NCI-H1694 (cell line): ENCODE measurements at regions not wholly inside any gene's neighbourhood (a gene's known extent, or its start where the extent isn't known, plus 50 kb on each side); places are given as distances from the start of the nearest gene placed in this dataset.
A peak's percentile ranks its signal among the peaks of the same experiment; 100 is the strongest.
"Not testable (repeated sequence)": the region's sequence is repeated elsewhere in the genome, so short reads cannot be mapped to it uniquely, and the experiment has no call there.

ENCODE experiments used
- DNase-seq: peaks from one replicate; lab custom pipeline; 2025; lab: John Stamatoyannopoulos, UW

DNA sequence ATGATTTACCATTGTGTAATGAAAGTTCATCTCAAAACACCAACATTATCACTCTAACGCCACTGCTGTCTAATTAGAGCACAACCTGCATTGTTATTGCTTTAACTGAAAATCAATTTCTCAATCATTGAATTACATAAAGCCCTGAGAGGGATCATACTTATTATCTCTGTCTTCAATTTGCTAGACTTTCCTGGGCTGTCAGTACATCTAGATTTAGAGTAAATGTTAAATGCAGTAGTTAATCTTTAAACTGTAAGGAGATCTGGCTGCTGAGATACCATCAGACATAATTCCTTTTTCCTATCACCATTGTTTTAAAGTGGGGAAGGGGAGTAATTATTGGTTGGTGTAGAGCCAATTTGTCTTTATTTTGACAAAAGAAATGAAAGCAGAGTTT, 1995.1 kb downstream of the MRPL39 start:
- no peak for DNase-seq

- no peak for DNase-seq
These were observed 1999.4 kb downstream of the MRPL39 start for GRCh38 chr21:23607782-23608431.

GRCh38 chr21:23601549-23601948, 2005.7 kb downstream of the MRPL39 start:
- no peak for DNase-seq

DNA sequence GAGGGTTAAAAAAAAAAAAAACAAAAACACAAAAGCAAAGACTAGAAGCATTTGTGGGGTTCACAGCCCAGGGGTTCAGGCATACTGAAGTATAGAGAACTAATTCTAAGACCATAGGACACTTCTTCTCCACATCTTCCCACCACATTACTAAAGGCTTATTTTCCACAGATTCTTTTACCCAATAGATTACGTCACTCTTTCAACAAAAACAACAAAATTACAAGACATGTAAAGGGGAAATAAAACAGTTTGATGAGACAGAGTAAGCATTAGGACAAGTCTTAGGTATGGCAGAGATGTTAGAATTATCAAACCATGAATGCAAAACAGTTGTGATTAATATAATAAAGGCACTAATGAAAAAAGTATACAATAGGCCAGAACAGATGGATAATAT, 2013.7 kb downstream of the MRPL39 start:
- DNase-seq = no peak

- no peak for DNase-seq
These were observed 2021.9 kb downstream of the MRPL39 start for GRCh38 chr21:23585419-23585818.

DNA sequence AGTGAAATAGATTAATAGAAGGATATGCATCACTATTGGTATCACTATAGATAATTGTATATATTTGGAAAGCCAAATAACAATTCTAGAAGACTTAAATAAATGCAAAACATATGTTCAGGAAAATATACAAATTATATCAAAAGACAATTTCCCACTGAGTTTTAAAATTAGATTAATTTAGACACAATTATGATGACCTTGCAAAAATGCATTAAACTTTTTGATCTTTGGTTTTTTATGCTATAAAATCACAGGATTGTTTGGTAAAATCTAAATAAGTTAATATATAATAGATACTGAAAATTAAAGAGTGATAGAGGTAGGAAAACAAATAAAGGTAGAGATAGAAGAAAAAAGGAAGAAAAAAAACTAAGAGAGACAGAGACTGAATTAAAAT, 2027.7 kb downstream of the MRPL39 start:
- DNase-seq = no peak

DNA sequence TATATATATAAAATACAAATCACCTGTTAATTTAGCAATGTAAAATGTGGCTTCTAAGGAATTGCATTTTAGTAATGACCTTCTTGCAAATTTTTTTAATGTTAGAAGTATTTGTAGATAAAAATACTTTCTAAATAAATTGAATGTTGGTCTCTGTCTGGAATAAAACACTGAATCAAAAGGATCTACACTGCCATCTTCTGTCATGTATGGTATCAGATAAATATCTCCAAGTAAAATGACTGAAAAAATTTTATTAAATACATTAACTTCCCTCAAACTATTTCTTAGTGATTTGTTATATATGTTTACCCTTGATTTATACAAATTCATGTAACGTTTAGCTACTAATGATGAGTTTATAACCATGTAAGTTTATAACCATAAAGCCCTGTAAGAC, 2029.3 kb downstream of the MRPL39 start:
- DNase-seq = peak; percentile 23

DNA sequence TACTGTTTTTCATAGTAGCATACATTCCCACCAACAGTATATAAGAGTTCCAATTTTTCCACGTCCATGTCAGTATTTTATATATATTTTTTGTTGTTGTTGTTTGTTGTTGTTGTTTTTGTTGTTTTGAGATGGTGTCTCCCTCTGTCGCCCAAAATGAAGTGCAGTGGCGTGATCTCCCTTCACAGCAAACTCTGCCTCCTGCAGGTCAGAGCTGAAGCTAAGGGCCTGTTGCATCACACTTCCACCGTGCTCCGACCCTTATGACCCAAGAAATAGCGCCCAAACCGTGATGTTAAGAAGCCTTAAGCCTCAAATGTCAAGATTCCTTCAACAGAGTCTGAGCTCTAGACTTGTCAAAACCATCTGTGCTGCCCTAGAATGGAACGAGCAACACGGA, 2032.3 kb downstream of the MRPL39 start:
- no peak for DNase-seq

GRCh38 chr21:23548924-23549323, 2058.4 kb downstream of the MRPL39 start:
- not testable (repeated sequence) for DNase-seq

- no peak for DNase-seq
These were observed 2063.9 kb downstream of the MRPL39 start for GRCh38 chr21:23543333-23543732.

GRCh38 chr21:23542097-23542496, 2065.2 kb downstream of the MRPL39 start:
- no peak for DNase-seq

DNA sequence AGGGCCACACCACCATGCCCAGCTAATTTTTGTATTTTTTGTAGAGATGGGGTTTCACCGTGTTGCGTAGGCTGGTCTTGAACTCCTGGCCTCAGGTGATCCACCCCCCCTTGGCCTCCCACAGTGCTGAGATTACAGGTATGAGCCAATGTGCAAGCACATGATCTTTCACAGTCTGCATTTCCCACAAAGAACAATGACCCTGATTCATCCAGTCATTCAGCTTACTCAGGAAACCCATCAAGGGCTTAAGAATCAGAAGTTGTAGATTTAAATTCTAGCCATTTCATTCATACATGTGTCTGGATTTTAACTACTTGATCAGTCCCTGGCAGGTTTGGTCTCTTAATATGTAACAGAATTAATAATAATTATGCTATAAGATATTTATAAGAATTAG, 2065.7 kb downstream of the MRPL39 start:
- no peak for DNase-seq

GRCh38 chr21:23534850-23535249, 2072.4 kb downstream of the MRPL39 start:
- peak; percentile 12 for DNase-seq

DNA sequence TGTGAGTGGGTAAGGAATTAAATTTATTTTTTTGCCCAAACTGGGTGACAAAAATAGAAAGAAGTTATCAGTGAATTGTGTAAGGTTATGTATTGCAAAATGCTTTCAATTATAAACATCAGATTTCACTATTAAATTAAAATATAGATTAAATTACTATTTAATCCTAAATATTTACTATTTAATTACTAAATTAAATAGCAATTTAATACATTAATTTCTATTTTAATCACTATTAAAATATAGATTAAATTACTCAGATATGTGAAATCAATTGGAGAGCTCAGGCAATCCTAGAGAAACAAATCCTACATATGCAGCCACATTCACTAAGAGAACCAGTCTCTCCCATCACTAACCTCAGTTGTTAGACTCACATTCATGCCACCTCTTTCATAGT, 2075.8 kb downstream of the MRPL39 start:
- DNase-seq = no peak

DNA sequence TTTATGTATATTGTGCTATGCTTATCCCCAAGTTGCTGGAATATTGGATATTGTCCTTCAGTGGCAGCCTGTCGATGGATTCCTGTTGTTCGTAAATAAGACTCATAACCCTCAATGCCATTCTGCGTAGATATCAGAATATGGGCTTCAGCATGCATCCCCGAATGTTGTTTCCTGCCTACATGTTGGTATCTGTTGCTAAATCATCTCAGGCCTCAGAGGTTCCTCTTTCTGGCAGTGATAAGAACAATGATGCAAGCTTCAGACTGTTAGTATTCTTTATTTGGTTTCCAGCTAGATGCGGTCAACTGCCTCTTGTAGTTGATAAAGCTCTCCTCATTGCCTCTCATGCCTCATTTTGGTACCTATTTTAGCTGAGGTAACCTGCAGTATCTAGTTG, 2082.6 kb downstream of the MRPL39 start:
- DNase-seq = no peak

- no peak for DNase-seq
These were observed 2084.5 kb downstream of the MRPL39 start for GRCh38 chr21:23522751-23523150.

DNA sequence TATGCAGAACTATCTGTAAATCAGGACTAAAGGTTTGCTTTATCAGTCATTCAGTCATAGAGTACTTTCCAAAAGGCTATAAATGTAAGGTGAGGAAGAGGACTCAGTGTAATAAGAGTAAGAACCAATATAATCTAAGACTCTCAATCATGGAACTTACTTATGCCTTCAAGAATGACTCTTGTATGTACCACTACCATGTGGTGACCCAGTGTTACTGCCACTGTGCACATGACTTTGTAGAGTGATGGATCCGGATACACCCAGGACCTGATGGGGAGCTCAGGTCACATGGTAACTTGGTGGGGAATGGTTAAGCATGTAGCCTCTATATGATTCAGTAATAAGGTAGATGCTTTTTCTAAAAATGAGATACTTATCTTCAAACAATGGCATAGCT, 2099.8 kb downstream of the MRPL39 start:
- no peak for DNase-seq

DNA sequence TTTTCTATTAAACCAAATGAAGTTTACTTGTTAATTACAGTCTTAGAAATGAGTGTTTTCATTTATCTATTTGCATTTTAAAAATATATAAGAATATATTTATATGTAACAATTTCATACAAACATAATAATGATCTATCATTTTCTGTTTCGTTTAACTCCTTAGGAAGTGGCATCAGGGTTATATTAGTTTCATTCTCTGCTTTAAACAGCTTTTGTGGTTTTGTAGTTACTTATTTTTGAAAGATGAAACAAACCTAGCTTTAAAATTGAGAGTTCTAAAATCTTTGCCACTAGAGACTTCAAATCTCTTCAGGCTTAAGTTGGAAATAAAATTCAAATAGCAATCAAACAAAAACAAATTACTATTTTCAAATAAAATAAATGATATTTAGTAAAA, 2110.6 kb downstream of the MRPL39 start:
- no peak for DNase-seq

DNA sequence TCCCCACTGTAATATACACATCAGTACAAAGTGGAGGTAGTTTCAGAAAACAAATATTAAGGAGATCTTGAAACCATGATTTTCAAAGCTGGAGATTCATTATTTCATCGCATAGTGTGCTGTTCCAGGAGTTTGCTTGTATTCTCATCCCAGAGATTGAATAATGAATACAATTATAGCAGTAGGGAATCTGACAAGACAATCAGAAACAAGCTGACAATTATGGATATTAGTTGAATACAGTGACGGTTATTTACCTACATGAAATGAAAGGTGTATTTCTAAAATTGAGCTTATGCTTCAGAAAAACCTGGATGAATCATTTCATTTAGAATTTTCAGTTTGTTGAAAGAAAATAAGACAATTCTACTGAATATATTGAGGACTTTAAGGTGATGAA, 2119.0 kb downstream of the MRPL39 start:
- no peak for DNase-seq

DNA sequence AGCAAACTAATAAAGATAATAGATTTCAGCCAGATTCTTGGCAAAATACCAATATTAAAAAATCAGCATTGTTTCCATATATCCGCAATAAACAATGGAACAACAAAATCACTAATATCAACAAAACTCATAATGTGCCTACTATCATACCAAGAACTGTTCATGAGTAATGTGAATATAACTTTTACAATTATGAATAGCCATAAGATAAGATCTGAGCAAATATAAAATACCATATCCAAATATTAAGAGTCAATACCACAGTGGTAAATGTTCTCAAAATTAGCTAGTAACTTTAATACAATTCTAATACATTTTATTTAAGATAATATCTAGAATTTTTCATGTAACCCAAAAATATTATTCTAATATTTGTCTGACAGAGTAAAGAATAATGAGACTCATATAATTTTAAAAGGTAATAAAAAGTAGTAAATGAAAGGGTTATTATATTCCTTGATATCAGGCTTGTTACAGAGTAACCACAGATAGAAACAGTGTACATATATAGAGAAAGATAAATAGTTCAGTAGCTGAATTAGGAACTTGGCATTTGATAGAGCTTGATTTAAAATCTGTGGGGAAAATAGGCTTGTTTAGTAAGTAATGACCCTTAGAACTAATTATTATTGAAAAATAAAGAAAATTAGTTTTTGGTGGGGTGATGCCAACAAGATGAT, 2126.6 kb downstream of the MRPL39 start:
- DNase-seq = no peak

DNA sequence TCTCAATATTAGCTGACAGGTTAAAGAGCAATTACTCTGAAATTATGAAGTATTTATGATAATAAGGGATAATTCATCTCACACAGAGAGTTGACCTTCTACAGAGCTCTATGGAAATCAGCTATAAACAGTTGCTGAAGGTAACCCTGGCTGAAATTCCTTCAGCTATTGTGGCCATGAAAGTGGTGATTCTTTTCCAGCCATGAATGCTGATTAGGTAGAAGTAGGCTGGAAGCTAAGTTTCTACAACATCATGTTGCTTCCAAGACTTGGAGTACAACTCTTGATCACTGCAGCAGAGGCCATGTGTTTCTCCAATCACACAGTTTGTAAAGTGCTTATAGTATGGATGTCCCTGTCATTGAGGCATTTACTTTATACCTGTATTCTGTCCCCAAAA, 2128.9 kb downstream of the MRPL39 start:
- DNase-seq = no peak

DNA sequence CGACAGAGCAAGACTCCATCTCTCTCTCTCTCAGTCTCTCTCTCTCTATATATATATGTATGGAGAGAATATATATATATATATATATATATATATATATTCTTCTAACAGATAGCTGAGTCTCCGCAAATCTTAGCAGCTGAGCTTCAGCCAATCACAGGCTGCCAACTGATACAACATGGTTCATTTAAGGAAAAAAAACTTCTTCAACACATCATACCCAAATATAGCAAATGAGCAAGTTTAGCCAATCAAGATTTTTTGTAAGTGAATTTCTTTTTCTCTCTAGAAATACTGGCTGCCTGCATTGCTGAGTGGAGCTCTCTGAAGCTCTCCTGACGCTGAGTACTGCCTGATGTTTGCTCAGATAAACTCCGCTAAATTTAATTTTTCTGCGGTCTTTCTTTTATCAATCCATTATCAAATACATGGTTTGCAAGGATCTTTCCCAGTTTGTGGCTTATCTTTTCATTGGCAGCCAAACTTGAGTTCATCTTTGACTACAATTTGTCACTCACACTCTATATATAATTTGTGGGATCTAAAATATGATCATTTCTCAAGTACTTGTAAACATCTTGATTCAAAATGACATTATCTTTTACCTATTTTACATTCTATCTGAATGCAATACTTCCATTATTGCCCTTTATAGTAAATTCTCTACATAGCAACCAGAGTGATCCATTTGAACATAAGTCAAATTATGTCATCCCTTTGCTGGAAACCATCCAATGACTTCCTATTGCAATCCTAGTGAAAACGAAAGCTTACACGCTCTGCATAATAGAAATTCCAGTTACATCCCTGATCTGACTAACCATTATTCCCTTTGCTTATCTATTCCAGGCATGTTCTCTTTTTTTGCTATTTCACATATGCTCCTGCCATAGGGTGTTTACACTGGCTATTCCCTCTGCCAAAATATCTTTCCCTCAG, 2131.7 kb downstream of the MRPL39 start:
- DNase-seq = peak; percentile 33

DNA sequence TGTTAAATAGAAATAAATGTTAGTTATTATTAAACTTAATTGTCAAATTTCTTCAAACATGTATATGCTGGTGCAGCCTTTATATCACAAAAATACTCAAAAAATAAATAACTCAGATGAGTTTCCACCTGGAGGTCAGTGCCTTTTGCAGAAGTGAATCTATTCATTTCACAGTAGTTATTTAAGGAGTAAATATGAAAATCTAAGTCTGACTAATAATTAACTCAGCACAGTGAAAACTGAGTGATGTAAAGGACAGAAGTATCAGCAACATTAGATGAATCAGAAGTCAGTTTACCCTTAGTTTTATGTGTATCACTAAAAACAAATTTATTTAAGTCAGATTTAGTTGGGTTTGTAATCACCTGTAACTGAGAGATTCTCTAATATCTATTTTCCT, 2135.4 kb downstream of the MRPL39 start:
- no peak for DNase-seq
